Sigmoid colon (tissue), 4 donors: ENCODE measurements at regions not wholly inside any gene's neighbourhood (a gene's known extent, or its start where the extent isn't known, plus 50 kb on each side); places are given as distances from the start of the nearest gene placed in this dataset.

Experiments used
- EP300 ChIP-seq, 4 donors: sonication (generic); formaldehyde crosslinking; IDR thresholded peaks; one replicate each; pipeline ENCODE4 v1.6.1; 2017; ENCODE audit warnings: antibody characterized with exemption in 4 of 4
- POLR2A ChIP-seq, 2 donors: fragments of 450-650 bp; IDR thresholded peaks; one replicate each; pipeline ENCODE4 v1.6.1; 2016; ENCODE audit warnings: antibody characterized with exemption in 2 of 2, mild to moderate bottlenecking in 2 of 2, moderate library complexity in 2 of 2
- POLR2AphosphoS5 ChIP-seq, 4 donors: sonication (generic); formaldehyde crosslinking; IDR thresholded peaks; one replicate each; pipeline ENCODE4 v1.6.1; 2017; ENCODE audit warnings: antibody characterized with exemption in 4 of 4
- TF ChIP-seq, protein P1 (sequence below), 4 experiments: fragments of 450-650 bp in 3 of 4; fragments of 200-600 bp in 1 of 4; IDR thresholded peaks; one replicate each; pipeline ENCODE4 v1.5.1; 2016 to 2019; ENCODE audit warnings: antibody characterized with exemption in 4 of 4, mild to moderate bottlenecking in 3 of 4, moderate library complexity in 2 of 4

DNA sequence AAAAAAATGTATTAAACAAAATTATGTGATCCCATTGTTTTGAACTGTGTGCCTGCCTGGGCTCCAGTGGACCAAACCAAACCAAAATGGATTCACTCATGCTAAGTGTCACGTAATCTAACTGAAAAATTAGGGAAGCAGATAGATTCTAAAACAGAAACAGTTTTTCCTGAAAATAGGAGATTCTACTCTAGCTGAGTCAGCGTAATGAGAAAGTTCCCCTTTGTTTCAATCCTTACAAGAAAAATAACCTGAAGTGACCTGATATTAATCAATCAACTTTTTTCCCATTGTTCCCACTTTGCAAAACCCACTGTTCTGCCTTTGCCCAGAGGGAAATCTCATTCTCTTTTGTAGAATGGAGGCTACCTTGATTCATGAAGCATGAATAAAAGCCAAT, 682.4 kb upstream of the CDH10 start:
- TF ChIP-seq, protein P1, sequence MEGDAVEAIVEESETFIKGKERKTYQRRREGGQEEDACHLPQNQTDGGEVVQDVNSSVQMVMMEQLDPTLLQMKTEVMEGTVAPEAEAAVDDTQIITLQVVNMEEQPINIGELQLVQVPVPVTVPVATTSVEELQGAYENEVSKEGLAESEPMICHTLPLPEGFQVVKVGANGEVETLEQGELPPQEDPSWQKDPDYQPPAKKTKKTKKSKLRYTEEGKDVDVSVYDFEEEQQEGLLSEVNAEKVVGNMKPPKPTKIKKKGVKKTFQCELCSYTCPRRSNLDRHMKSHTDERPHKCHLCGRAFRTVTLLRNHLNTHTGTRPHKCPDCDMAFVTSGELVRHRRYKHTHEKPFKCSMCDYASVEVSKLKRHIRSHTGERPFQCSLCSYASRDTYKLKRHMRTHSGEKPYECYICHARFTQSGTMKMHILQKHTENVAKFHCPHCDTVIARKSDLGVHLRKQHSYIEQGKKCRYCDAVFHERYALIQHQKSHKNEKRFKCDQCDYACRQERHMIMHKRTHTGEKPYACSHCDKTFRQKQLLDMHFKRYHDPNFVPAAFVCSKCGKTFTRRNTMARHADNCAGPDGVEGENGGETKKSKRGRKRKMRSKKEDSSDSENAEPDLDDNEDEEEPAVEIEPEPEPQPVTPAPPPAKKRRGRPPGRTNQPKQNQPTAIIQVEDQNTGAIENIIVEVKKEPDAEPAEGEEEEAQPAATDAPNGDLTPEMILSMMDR (IDR thresholded peaks at IDR 0.05), result no peak
- TF ChIP-seq POLR2AphosphoS5 (IDR thresholded peaks at IDR 0.05), result no peak
- no peak for TF ChIP-seq EP300 (IDR thresholded peaks at IDR 0.05)
- TF ChIP-seq POLR2A (IDR thresholded peaks at IDR 0.05), result no peak
